Stimulated activated CD4-positive, alpha-beta T cell treated with anti-CD3 and anti-CD28 coated beads, Interleukin-15, amount 100 ng/mL, for 1 hour (primary cell): ENCODE measurements at regions not wholly inside any gene's neighbourhood (a gene's known extent, or its start where the extent isn't known, plus 50 kb on each side); places are given as distances from the start of the nearest gene placed in this dataset.

Experiments
- DNase-seq, 2 donors: peaks; one replicate each; pipeline ENCODE4 v3.0.0-alpha.2; 2020; ENCODE audit warnings: low read depth in 1 of 2, low spot score in 1 of 2

- DNase-seq: no peak
Observed at GRCh38 chr13:74819549-74819948, 662.4 kb downstream of the TBC1D4 start.

GRCh38 chr13:74816737-74817136, 665.2 kb downstream of the TBC1D4 start:
- DNase-seq: no peak

- DNase-seq: no peak
Observed at GRCh38 chr13:74796157-74796556, 662.0 kb upstream of the KLF12 start.

GRCh38 chr13:74795526-74795925, 661.3 kb upstream of the KLF12 start:
- DNase-seq: no peak

- DNase-seq: no peak
Observed at GRCh38 chr13:74794582-74794981, 660.4 kb upstream of the KLF12 start.

- no peak for DNase-seq
Observed at GRCh38 chr13:74794147-74794546, 659.9 kb upstream of the KLF12 start.

- no peak for DNase-seq
Observed at GRCh38 chr13:74784959-74785358, 650.8 kb upstream of the KLF12 start.

GRCh38 chr13:74778946-74779345, 644.7 kb upstream of the KLF12 start:
- no peak for DNase-seq

- no peak for DNase-seq
Observed at GRCh38 chr13:74778087-74778486, 643.9 kb upstream of the KLF12 start.

GRCh38 chr13:74774264-74774663, 640.1 kb upstream of the KLF12 start:
- DNase-seq: no peak

GRCh38 chr13:74773248-74773647, 639.0 kb upstream of the KLF12 start:
- DNase-seq: no peak

GRCh38 chr13:74771964-74772363, 637.8 kb upstream of the KLF12 start:
- DNase-seq: no peak

GRCh38 chr13:74770361-74770760, 636.2 kb upstream of the KLF12 start:
- DNase-seq: no peak

GRCh38 chr13:74769333-74769732, 635.1 kb upstream of the KLF12 start:
- DNase-seq: no peak

GRCh38 chr13:74768521-74769085, 634.4 kb upstream of the KLF12 start:
- DNase-seq: no peak

GRCh38 chr13:74767050-74767449, 632.8 kb upstream of the KLF12 start:
- DNase-seq: no peak

- DNase-seq: no peak
Observed at GRCh38 chr13:74765955-74766354, 631.8 kb upstream of the KLF12 start.

GRCh38 chr13:74761801-74762757, 627.9 kb upstream of the KLF12 start:
- DNase-seq: no peak

GRCh38 chr13:74758188-74758587, 624.0 kb upstream of the KLF12 start:
- no peak for DNase-seq

GRCh38 chr13:74755065-74755464, 620.9 kb upstream of the KLF12 start:
- no peak for DNase-seq

GRCh38 chr13:74751739-74752138, 617.5 kb upstream of the KLF12 start:
- no peak for DNase-seq

- no peak for DNase-seq
Observed at GRCh38 chr13:74747186-74747955, 613.2 kb upstream of the KLF12 start.
